ENCODE measurements at regions not wholly inside any gene's neighbourhood (a gene's known extent, or its start where the extent isn't known, plus 50 kb on each side); places are given as distances from the start of the nearest gene placed in this dataset.

DNA sequence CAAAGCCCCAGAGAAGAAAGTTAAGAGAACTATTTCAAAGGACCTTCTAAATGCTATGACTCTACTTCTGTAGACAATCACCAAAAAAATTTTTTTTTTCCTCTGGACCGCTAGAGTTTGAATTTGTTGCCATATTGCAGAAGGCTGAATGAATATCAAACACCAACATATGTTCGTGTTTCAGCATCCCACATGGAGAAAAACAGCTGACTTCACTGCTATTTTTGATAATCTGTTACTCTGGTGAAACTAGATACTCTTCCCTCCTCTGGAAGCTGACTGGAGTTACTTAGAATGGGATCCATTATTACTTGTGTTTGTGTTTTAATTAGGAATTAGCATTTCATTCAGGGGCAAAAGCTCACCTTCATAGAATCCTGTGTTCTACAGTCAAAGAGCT lies 447.0 kb downstream of the AASDHPPT start:
- TF ChIP-seq, protein P1, sequence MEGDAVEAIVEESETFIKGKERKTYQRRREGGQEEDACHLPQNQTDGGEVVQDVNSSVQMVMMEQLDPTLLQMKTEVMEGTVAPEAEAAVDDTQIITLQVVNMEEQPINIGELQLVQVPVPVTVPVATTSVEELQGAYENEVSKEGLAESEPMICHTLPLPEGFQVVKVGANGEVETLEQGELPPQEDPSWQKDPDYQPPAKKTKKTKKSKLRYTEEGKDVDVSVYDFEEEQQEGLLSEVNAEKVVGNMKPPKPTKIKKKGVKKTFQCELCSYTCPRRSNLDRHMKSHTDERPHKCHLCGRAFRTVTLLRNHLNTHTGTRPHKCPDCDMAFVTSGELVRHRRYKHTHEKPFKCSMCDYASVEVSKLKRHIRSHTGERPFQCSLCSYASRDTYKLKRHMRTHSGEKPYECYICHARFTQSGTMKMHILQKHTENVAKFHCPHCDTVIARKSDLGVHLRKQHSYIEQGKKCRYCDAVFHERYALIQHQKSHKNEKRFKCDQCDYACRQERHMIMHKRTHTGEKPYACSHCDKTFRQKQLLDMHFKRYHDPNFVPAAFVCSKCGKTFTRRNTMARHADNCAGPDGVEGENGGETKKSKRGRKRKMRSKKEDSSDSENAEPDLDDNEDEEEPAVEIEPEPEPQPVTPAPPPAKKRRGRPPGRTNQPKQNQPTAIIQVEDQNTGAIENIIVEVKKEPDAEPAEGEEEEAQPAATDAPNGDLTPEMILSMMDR (IDR thresholded peaks at IDR 0.05; ENCODE audit: low read length) = no peak
- no peak for TF ChIP-seq EZH2 (IDR thresholded peaks at IDR 0.05; ENCODE audit: borderline replicate concordance, low read length)
